C4-2B (cell line): ENCODE measurements at regions not wholly inside any gene's neighbourhood (a gene's known extent, or its start where the extent isn't known, plus 50 kb on each side); places are given as distances from the start of the nearest gene placed in this dataset.

Source experiments
- CTCF ChIP-seq: fragments of 450-650 bp; conservative IDR thresholded peaks from 2 replicates; pipeline ENCODE4 v1.5.1; 2017; ENCODE audit warnings: mild to moderate bottlenecking
- ZFX ChIP-seq: fragments of 450-650 bp; IDR thresholded peaks from 2 replicates; pipeline ENCODE4 v1.6.1; 2017

DNA sequence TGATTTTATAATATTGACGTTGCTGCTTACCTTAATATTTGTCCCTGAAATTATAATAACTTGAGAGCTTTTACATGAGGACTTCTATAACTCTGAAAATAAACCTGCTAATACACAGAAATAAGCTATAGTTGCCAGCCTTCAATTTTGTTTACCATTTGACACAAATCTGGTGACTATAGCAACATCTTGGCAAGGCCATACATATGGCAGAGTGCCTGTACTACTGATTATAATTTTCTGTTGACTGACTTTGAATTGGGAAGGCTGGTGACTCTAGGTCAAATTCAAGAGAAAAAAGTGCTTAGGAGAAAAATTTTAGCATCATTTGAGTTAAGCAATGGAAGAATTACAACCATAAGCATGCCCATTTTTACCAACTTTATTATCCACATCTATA is 581.4 kb upstream of the PTPRD start:
- TF ChIP-seq CTCF = no peak
- no peak for TF ChIP-seq ZFX
